GM12878 (cell line): ENCODE measurements at regions not wholly inside any gene's neighbourhood (a gene's known extent, or its start where the extent isn't known, plus 50 kb on each side); places are given as distances from the start of the nearest gene placed in this dataset.

ENCODE experiments used
- ATF2 ChIP-seq: IDR thresholded peaks from 2 replicates; pipeline ENCODE4 v1.6.1; 2012; ENCODE audit warnings: low read length, inconsistent platforms
- BCLAF1 ChIP-seq: fragments of 450-650 bp; IDR thresholded peaks from 2 replicates; pipeline ENCODE4 v1.6.1; 2017; ENCODE audit warnings: antibody characterized with exemption, mild to moderate bottlenecking, moderate library complexity
- CTCF ChIP-seq, 3 experiments: IDR thresholded peaks in 2 of 3; conservative IDR thresholded peaks in 1 of 3; 2 replicates each; pipeline ENCODE4 v1.5.1; 2011; ENCODE audit warnings: low read depth in 3 of 3, low read length in 3 of 3, mild to moderate bottlenecking in 3 of 3, control low read depth in 2 of 3, moderate library complexity in 2 of 3, inconsistent platforms in 1 of 3, mixed read lengths in 1 of 3; ENCODE audit not compliant: control insufficient read depth in 2 of 3, insufficient read depth in 1 of 3; ENCODE audit errors: extremely low read depth in 1 of 3
- EGR1 ChIP-seq, 2 experiments: IDR thresholded peaks; 1 replicate in 1 of 2; 2 replicates in 1 of 2; pipeline ENCODE4 v1.6.1; 2011 to 2012; ENCODE audit warnings: low read depth in 2 of 2, low read length in 2 of 2, borderline replicate concordance in 1 of 2, mild to moderate bottlenecking in 1 of 2, moderate library complexity in 1 of 2
- POU2F2 ChIP-seq: IDR thresholded peaks from 3 replicates; pipeline ENCODE4 v1.6.1; 2011; ENCODE audit warnings: low read depth, mild to moderate bottlenecking, low read length, borderline replicate concordance
- RCOR1 ChIP-seq: conservative IDR thresholded peaks from 2 replicates; pipeline ENCODE4 v1.6.1; 2012; ENCODE audit warnings: low read depth, low read length, improper control_type of control experiment
- RFX5 ChIP-seq: IDR thresholded peaks from 2 replicates; pipeline ENCODE4 v1.6.1; 2011; ENCODE audit warnings: low read depth, low read length, improper control_type of control experiment
- ZNF592 ChIP-seq: fragments of 450-650 bp; IDR thresholded peaks from 2 replicates; pipeline ENCODE4 v1.6.1; 2017; ENCODE audit warnings: mild to moderate bottlenecking, moderate library complexity
- ZSCAN29 ChIP-seq: fragments of 450-650 bp; IDR thresholded peaks from 2 replicates; pipeline ENCODE4 v1.6.1; 2017; ENCODE audit warnings: mild to moderate bottlenecking, moderate library complexity

- TF ChIP-seq BCLAF1: no peak
- TF ChIP-seq ZNF592: no peak
- TF ChIP-seq EGR1 (IDR thresholded peaks at IDR 0.05; ENCODE audit: borderline replicate concordance in 1 of 2, low read depth in 2 of 2, low read length in 2 of 2): no peak
- TF ChIP-seq CTCF (IDR thresholded peaks at IDR 0.05 in 2 of 3, conservative IDR thresholded peaks at IDR 0.05 in 1 of 3; ENCODE audit: control insufficient read depth in 2 of 3, extremely low read depth in 1 of 3, insufficient read depth in 1 of 3, low read depth in 3 of 3, low read length in 3 of 3): no peak
- TF ChIP-seq ZSCAN29: no peak
- no peak for TF ChIP-seq RCOR1
- no peak for TF ChIP-seq ATF2
- TF ChIP-seq RFX5: no peak
- no peak for TF ChIP-seq POU2F2
Observed at GRCh38 chr15:98398886-98399285, 249.5 kb upstream of the IGF1R start (continued).
